OCI-LY1 (cell line): ENCODE measurements at regions not wholly inside any gene's neighbourhood (a gene's known extent, or its start where the extent isn't known, plus 50 kb on each side); places are given as distances from the start of the nearest gene placed in this dataset.

Source experiments
- H2AFZ ChIP-seq: fragments of 200-600 bp; sonication (generic), shearing (Covaris generic); 2 replicates; pipeline ENCODE4 v1.6.0; 2014; ENCODE audit warnings: antibody characterized with exemption, mild to moderate bottlenecking, low read length
- H3F3A ChIP-seq: fragments of 200-600 bp; sonication (generic), shearing (Covaris generic); 2 replicates; pipeline ENCODE4 v1.6.0; 2014; ENCODE audit warnings: mild to moderate bottlenecking, antibody characterized with exemption, low read length, moderate library complexity; ENCODE audit not compliant: insufficient read depth
- H3K27ac ChIP-seq: fragments of 200-600 bp; sonication (generic); 2 replicates; pipeline ENCODE4 v1.5.1; 2014; ENCODE audit warnings: low read length, mixed run types, mild to moderate bottlenecking, low read depth; ENCODE audit not compliant: poor library complexity, severe bottlenecking
- H3K27me3 ChIP-seq: fragments of 200-600 bp; sonication (generic); 2 replicates; pipeline ENCODE4 v1.6.0; 2014; ENCODE audit warnings: antibody characterized with exemption, mild to moderate bottlenecking, low read length, moderate library complexity; ENCODE audit not compliant: insufficient read depth
- H3K36me3 ChIP-seq: fragments of 200-600 bp; sonication (generic); 2 replicates; pipeline ENCODE4 v1.6.1; 2014; ENCODE audit warnings: mild to moderate bottlenecking, antibody characterized with exemption, low read length, moderate library complexity, mixed read lengths; ENCODE audit not compliant: insufficient read depth
- H3K4me1 ChIP-seq: fragments of 200-600 bp; sonication (generic); 2 replicates; pipeline ENCODE4 v1.5.1; 2014; ENCODE audit warnings: mild to moderate bottlenecking, low read length, moderate library complexity; ENCODE audit not compliant: insufficient read depth, severe bottlenecking
- H3K4me2 ChIP-seq: fragments of 200-600 bp; sonication (generic), shearing (Covaris generic); 2 replicates; pipeline ENCODE4 v1.6.1; 2014; ENCODE audit warnings: low read length
- H3K4me3 ChIP-seq: fragments of 200-600 bp; sonication (generic); 2 replicates; pipeline ENCODE4 v1.5.1; 2014; ENCODE audit warnings: low read length, low read depth, mild to moderate bottlenecking, mixed read lengths; ENCODE audit not compliant: poor library complexity, severe bottlenecking
- H3K79me2 ChIP-seq: fragments of 200-600 bp; shearing (Covaris generic); 2 replicates; pipeline ENCODE4 v1.6.1; 2016; ENCODE audit warnings: mixed run types, low read length, mixed read lengths; ENCODE audit not compliant: insufficient read depth
- H3K9ac ChIP-seq: fragments of 200-600 bp; sonication (generic), shearing (Covaris generic); 2 replicates; pipeline ENCODE4 v1.6.1; 2014; ENCODE audit warnings: mild to moderate bottlenecking, low read length, mixed read lengths
- H3K9me2 ChIP-seq: fragments of 200-600 bp; sonication (generic), shearing (Covaris generic); 2 replicates; pipeline ENCODE4 v1.6.1; 2014; ENCODE audit warnings: low read depth, mild to moderate bottlenecking, low read length, mixed read lengths
- H3K9me3 ChIP-seq: fragments of 200-600 bp; shearing (Covaris generic); 2 replicates; pipeline ENCODE4 v1.6.1; 2014; ENCODE audit warnings: low read length, mixed read lengths
- H4K20me1 ChIP-seq: fragments of 200-600 bp; sonication (generic), shearing (Covaris generic); 2 replicates; pipeline ENCODE4 v1.6.0; 2016; ENCODE audit warnings: mild to moderate bottlenecking, low read length; ENCODE audit not compliant: insufficient read depth
- EZH2 ChIP-seq: fragments of 200-600 bp; sonication (generic), shearing (Covaris generic); IDR thresholded peaks from 2 replicates; pipeline ENCODE4 v1.8.0; 2017; ENCODE audit warnings: borderline replicate concordance, mixed run types, mild to moderate bottlenecking, antibody characterized with exemption, low read length, moderate library complexity, mixed read lengths
- TF ChIP-seq, protein P1 (sequence below): fragments of 200-600 bp; sonication (generic), shearing (Covaris generic); IDR thresholded peaks from 2 replicates; pipeline ENCODE4 v1.5.1; 2017; ENCODE audit warnings: mild to moderate bottlenecking, antibody characterized with exemption, low read length, moderate library complexity, mixed read lengths

DNA sequence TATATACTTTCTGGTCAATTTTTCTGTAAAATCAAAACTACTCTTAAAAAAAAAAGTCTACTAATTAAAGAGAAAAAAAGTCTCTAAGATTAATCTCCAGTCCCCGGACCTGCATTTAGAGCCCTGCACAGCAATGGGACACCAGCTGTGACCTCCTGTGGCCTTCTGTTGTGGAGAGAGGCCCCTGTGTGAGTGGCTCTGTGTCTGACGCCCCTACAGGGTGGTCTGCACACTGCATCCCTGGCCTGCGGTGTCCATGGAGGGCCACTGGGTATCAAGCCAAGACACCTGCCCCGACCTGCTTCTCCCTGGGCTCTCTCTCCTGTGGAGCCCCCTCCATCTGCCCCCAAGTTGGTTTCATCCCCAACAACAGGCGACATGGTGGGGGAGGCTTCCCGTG, 248.0 kb upstream of the DIO3 start:
- H3K9me3 ChIP-seq, result no peaks in the 10 kb centered on the region
- no peaks in the 10 kb centered on the region; the same call in 1 of the 2 replicates for H3K27me3 ChIP-seq
- no peaks in the 10 kb centered on the region for H3K4me1 ChIP-seq
- no peaks in the 10 kb centered on the region for H3K79me2 ChIP-seq
- no peak overlapping the region for H2AFZ ChIP-seq
- no peaks in the 10 kb centered on the region for H4K20me1 ChIP-seq
- H3K4me3 ChIP-seq, result no peak overlapping the region
- H3K36me3 ChIP-seq, result no peaks in the 10 kb centered on the region
- H3F3A ChIP-seq, result no peaks in the 10 kb centered on the region
- H3K27ac ChIP-seq, result no peak overlapping the region
- H3K4me2 ChIP-seq, result no peak overlapping the region
- TF ChIP-seq, protein P1, sequence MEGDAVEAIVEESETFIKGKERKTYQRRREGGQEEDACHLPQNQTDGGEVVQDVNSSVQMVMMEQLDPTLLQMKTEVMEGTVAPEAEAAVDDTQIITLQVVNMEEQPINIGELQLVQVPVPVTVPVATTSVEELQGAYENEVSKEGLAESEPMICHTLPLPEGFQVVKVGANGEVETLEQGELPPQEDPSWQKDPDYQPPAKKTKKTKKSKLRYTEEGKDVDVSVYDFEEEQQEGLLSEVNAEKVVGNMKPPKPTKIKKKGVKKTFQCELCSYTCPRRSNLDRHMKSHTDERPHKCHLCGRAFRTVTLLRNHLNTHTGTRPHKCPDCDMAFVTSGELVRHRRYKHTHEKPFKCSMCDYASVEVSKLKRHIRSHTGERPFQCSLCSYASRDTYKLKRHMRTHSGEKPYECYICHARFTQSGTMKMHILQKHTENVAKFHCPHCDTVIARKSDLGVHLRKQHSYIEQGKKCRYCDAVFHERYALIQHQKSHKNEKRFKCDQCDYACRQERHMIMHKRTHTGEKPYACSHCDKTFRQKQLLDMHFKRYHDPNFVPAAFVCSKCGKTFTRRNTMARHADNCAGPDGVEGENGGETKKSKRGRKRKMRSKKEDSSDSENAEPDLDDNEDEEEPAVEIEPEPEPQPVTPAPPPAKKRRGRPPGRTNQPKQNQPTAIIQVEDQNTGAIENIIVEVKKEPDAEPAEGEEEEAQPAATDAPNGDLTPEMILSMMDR, result no peak
- TF ChIP-seq EZH2, result no peak
- no peak overlapping the region for H3K9ac ChIP-seq
- no peaks in the 10 kb centered on the region for H3K9me2 ChIP-seq

DNA sequence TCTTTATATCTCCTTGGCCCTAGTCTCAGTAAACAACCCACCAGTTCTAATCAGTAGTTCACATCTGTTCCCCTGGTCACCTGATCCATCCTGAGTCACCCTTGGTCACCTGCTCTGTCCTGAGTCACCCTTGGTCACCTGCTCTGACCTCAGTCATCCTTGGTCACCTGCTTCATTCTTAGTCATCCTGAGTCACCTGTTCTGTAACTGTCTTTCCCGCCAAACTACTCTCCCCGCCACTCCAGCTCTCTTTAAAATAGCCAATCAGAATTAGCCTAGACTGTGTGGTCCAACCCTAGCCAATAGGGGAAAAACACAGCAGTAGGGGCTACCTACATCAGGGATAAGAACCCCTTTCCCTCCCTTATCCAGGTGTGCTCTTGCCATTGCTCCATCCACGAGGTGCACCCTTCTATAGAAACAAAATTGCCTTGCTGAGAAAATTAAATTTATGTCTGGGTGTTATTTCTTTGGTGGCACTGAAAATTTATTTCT, 245.4 kb upstream of the DIO3 start:
- Histone ChIP-seq H3F3A (no peaks in the 10 kb centered on the region), H4K20me1 (no peaks in the 10 kb centered on the region), H3K4me3 (no peak overlapping the region), H2AFZ (no peak overlapping the region), H3K36me3 (no peaks in the 10 kb centered on the region), H3K27me3 (no peaks in the 10 kb centered on the region; the same call in 1 of the 2 replicates), H3K4me2 (no peak overlapping the region), H3K4me1 (no peaks in the 10 kb centered on the region), H3K79me2 (no peaks in the 10 kb centered on the region), H3K9ac (no peak overlapping the region), H3K9me3 (no peaks in the 10 kb centered on the region), H3K9me2 (no peaks in the 10 kb centered on the region), H3K27ac (no peak overlapping the region)
- TF ChIP-seq, protein P1, result no peak
- no peak for TF ChIP-seq EZH2

DNA sequence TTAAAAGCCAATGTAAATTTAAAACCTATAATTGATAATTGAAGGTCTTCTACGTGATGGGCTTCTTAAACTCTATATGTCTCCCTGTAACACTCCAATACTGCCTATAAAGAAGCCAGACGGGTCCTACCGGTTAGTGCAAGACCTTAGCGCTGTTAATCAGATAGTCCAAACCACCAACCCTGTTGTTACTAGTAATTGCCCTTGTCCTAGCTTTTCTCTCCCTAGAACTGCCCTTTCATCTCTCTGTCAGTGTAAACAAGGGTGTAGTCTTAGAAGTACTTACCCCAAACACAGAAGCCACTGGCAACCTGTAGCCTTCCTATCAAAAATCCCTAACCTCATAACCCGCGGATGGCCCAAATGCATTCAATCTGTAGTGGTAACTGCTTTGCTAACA, 243.0 kb upstream of the DIO3 start:
- Histone ChIP-seq H3K79me2 (no peaks in the 10 kb centered on the region), H3K9me3 (no peaks in the 10 kb centered on the region), H3K9me2 (no peaks in the 10 kb centered on the region)

More for the DNA sequence above, 243.0 kb upstream of the DIO3 start:
- no peak for TF ChIP-seq EZH2
- TF ChIP-seq, protein P1, result no peak
- no peaks in the 10 kb centered on the region for H3K36me3 ChIP-seq
- H3K27me3 ChIP-seq, result no peaks in the 10 kb centered on the region; the same call in 1 of the 2 replicates
- no peak overlapping the region for H3K4me2 ChIP-seq
- H3K4me1 ChIP-seq, result no peaks in the 10 kb centered on the region
- no peaks in the 10 kb centered on the region for H3F3A ChIP-seq
- no peak overlapping the region for H2AFZ ChIP-seq
- H4K20me1 ChIP-seq, result no peaks in the 10 kb centered on the region
- H3K4me3 ChIP-seq, result no peak overlapping the region
- H3K9ac ChIP-seq, result no peak overlapping the region
- no peak overlapping the region for H3K27ac ChIP-seq
